HG03196 (cell line): ENCODE measurements at regions not wholly inside any gene's neighbourhood (a gene's known extent, or its start where the extent isn't known, plus 50 kb on each side); places are given as distances from the start of the nearest gene placed in this dataset.

ENCODE experiments used
- ATAC-seq: cut with Tn5 transposase; IDR thresholded peaks from one replicate; pipeline ENCODE4 v1.9.1; 2021; ENCODE audit not compliant: unreplicated experiment

- ATAC-seq = no peak
Measured at GRCh38 chr10:1858048-1858447, 120.7 kb upstream of the ADARB2 start.

- ATAC-seq = no peak
Measured at GRCh38 chr10:1855911-1856310, 118.6 kb upstream of the ADARB2 start.

- ATAC-seq = no peak
Measured at GRCh38 chr10:1854271-1854670, 116.9 kb upstream of the ADARB2 start.

GRCh38 chr10:1853801-1854200 is 116.5 kb upstream of the ADARB2 start:
- no peak for ATAC-seq

GRCh38 chr10:1852841-1853240 is 115.5 kb upstream of the ADARB2 start:
- ATAC-seq = no peak

- no peak for ATAC-seq
Measured at GRCh38 chr10:1851762-1852161, 114.4 kb upstream of the ADARB2 start.

GRCh38 chr10:1850971-1851527 is 113.7 kb upstream of the ADARB2 start:
- ATAC-seq = no peak

GRCh38 chr10:1847361-1847760 is 110.0 kb upstream of the ADARB2 start:
- ATAC-seq = no peak

- ATAC-seq = no peak
Measured at GRCh38 chr10:1846032-1846431, 108.7 kb upstream of the ADARB2 start.

- ATAC-seq = no peak
Measured at GRCh38 chr10:1841759-1842158, 104.4 kb upstream of the ADARB2 start.

GRCh38 chr10:1829712-1830111 is 92.4 kb upstream of the ADARB2 start:
- no peak for ATAC-seq

GRCh38 chr10:1824928-1825327 is 87.6 kb upstream of the ADARB2 start:
- ATAC-seq = no peak

- ATAC-seq = no peak
Measured at GRCh38 chr10:1814556-1814955, 77.2 kb upstream of the ADARB2 start.

- no peak for ATAC-seq
Measured at GRCh38 chr10:1809139-1809741, 71.9 kb upstream of the ADARB2 start.

- no peak for ATAC-seq
Measured at GRCh38 chr10:1807924-1808323, 70.6 kb upstream of the ADARB2 start.

- ATAC-seq = no peak
Measured at GRCh38 chr10:1807196-1807595, 69.9 kb upstream of the ADARB2 start.

GRCh38 chr10:1802413-1802812 is 65.1 kb upstream of the ADARB2 start:
- ATAC-seq = no peak

- no peak for ATAC-seq
Measured at GRCh38 chr10:1788401-1788800, 51.1 kb upstream of the ADARB2 start.
